HG03439 (cell line): ENCODE measurements at regions not wholly inside any gene's neighbourhood (a gene's known extent, or its start where the extent isn't known, plus 50 kb on each side); places are given as distances from the start of the nearest gene placed in this dataset.

Source experiments
- ATAC-seq: cut with Tn5 transposase; IDR thresholded peaks from one replicate; pipeline ENCODE4 v1.9.1; 2021; ENCODE audit warnings: mild to moderate bottlenecking, moderate library complexity; ENCODE audit not compliant: unreplicated experiment

DNA sequence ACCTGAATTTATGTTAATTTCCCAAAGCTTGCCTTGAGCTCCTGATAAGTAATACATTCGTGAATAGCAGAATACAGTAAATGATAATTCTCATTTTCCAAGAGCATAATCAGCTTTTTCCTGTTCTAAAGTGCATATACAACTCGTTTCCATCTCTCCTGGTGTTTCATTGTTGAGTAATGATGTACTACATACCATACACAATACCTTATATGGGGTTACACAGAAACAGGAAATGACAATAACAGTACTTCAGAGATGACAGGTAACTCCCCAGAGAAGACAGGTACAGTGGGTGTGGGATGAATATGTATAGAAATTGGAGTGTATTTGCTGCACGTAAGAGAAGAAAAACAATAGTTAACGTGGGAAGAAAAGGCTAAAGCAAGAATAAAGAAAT is 287.1 kb downstream of the TENT4A start:
- ATAC-seq: no peak

DNA sequence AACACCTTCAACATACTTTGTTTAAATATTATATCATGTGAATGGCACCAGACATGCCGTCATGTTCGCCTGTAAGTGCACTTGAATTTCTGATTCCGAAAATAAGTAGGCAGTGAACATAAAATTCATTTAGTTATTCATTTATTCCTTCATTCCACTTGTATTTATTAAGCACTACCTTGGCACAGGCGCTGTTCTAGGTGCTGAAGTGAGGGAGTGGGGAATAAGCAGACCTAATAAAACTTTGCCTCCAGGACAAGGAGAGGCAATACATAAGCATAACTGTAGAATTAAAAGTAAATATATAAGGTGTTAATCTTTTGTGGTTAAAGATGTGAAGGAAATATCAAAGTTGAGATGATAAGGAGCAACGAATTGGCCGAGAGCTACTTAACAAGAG is 297.4 kb downstream of the TENT4A start:
- ATAC-seq: no peak

DNA sequence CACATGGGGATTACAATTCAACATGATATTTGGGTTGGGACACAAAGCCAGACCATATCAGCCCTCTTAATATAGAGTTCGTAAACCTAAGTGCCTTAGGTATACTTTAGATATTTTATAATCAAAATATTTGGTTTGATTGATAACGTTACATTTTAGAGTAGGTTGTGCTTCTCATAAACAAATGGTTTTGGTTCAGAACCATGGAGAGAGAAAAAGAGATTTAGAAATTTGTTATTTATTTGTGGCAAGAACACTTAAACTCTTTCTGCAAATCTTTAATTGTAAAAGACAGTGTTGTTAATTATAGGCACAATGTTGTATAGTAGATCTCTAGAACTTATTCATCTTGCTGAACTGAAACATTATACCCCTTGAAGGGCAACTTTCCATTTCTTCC is 298.8 kb downstream of the TENT4A start:
- ATAC-seq: no peak

DNA sequence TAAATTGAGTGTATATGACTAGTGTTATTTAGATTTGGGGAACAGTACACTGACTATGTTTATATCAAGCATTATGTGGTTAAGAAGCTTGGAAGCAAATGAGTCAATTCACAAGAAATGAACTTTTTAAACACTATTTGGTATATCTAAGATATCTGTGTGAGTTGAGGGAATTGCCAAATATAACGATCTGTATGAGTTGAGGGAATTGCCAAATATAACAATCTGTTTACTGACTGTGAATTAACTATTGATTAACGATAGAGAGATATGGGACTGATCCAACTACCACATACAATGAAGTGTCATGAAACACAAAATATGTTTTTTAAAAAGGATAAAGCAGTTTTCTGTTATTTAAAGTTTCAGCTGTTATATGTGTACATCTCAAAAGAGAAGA is 301.4 kb downstream of the TENT4A start:
- ATAC-seq: no peak

DNA sequence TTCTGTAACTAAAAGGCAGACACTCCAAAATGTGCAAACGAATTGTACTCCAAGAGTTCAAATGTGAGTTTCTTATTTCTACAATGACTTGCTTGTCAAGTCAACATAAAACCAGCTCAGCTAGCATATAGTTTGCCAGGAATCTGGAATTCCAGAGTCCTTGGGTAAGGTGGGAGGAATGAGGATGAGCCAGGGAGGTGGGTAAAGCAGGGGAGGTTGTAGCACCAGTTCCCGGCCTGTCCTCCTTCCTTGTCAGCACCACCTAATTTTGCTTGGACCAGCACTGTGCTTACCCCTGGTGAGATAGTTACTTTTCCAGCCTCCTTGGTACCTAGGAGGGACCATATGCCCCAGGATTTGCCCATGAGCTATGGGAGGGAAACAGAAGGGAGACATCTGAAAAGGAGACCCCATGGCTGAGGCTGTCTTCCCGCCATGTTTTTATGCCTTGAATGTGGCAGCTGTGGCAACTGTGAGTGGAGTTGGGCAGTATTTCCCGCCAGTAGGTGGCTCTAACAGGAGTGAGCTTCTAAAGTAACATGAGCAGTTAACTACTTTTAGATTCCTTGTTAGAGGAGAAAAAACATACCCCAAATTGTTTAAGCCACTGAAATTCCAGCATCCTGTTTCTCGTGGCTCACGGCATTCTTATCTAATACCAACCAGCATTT is 302.5 kb downstream of the TENT4A start:
- no peak for ATAC-seq

DNA sequence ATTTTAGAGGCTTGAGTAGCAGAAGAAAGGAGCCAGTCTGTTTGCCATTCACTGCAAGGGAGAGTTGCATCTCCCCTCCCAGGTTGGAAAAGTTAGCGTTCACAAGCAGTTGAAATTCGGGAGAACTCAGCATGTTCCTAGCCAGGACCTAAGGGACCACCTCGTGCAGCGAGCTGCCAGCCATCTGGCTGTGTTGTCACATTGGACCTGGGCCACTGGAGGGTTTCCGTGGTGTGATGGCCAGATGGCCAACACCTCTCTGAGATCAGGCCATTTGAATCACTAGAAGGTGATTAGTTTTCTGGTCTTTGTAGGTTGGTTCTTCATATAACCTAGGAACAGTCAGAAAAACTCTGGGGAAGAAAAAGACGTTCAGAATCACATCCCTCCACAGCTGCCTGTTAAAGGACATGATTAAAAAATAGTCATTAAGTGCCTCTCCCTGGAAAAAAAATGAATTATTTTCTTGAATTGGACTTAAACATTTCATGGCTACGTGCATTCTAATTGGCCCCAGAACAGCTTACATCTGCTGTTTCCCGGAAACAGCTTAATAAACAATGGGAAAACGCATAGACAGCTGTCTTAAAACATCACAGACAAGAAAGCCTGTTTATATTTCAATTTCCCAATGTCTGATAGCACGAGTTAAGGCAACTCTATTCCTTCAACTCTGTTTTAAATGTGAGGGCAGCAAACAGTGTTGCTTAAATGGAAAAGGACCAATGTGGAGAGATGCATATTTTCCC is 303.9 kb downstream of the TENT4A start:
- ATAC-seq: no peak

DNA sequence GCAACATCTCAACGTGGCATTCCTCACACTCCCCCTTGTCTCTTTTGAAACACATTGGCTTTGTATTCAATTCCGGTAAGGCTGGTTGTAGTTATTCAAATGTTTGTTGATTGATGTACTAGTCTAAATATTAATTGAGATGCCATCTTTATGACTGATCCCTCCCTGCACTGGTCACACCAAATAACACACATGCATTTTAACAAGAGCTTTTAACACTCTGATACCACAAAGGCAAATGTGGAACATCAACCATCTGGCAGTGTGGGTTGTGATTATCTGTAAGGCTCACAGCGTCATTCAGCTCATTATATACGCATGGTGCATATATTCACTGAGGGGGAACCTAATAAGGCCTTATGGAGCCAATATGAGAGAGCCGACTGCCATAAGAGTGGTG is 305.0 kb downstream of the TENT4A start:
- no peak for ATAC-seq

DNA sequence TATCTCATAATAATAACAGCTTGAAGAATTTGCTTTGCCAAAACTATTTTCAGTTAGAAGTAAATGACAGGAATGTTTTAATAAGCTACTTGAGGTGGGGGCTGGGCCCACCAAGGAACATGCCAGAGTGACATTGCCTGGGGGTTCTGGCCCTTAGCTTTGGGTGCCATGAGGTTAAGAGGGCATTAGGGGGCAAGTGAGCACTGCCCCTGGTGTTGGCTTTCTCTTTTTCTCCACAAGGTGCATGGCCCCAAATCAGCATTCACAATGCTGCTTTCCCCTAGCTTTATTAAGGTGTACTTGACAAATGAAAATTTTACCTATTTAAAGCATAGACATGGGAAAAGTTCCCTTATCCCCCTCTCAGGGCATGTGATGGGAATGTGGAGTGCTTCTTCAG is 305.4 kb downstream of the TENT4A start:
- ATAC-seq: no peak

DNA sequence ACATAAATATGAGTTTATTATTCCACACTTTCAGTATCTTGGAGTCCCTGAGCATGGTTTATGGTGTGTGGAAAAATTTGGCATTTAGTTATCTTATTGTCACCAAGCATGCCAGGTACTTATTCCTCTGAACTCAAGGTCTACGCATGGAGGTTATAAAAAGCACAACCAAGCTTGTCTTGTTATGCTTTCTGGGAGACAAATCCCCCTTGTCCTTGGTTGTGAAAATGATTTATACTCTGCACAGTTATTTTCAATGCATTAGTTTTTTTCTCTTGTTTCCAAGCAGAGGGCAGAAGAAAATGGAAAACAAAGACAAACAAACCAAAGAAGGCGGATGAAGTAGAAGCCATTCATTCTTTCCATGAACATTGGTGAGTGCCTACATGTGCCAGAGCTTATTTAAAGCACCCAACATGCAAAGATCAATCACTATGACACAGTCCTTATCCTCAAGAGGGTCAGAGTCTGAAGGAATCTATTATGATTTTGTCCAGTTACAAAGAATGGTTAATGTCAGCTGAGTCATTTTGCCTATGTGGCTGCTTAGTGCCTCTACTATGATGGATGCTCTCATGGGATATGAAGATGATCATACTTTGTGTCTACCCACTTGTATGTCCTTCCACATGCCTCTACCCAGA is 323.1 kb downstream of the TENT4A start:
- no peak for ATAC-seq

DNA sequence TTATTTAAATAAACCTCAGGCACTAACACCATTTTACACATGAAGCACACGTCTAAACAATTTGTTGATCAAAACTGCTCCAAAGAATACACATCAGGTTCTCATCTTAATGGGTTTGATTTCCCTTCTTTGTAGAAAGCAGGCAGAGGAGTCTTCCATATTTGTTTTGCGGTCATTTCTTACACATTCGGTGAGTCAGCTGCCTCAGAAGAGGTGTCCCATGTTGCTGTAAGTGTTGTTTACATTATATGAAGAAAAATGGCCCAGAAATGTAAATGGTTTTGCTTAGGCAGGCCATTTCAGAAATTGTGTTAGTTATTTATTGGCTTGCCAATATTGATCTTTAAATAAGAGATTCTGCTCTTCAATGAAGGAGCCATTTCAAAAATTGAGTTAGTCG is 325.8 kb downstream of the TENT4A start:
- no peak for ATAC-seq

DNA sequence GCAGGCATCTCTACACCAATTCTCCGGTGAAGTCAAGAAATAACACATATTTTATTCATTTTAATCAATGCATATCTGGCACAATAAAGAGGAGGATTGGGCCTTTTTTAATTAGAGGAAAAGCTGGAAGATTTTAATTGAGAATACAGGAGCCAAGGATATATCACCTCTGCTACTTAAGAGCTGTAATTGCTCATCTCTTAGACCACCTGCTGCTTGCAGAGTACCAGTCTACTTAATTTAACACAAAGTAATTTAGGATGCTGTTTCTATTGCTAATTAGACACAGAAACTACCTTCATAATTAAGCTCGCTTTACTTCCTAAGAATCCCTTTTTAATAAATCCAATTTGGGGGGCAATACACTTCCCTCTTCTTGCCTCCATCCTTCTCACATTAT is 326.9 kb downstream of the TENT4A start:
- ATAC-seq: no peak

DNA sequence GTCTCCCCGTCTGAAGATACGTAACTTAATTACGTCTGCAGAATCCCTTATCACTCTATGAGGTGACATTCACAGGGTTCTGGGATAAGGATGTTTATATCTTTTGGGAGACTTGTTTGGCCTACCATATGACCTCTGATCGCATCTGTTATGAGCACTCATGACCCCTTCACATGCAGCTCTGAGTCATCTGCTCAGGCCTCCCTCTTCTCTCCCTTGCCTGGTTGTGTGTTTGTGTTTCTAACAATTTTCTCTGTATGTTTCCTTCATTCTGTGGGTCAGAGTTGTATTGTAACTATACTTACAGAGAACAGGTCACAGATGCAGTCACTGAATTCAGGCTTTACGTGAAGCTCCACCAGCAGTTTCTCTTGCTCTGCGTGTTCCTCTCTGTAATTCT is 330.6 kb downstream of the TENT4A start:
- ATAC-seq: no peak

DNA sequence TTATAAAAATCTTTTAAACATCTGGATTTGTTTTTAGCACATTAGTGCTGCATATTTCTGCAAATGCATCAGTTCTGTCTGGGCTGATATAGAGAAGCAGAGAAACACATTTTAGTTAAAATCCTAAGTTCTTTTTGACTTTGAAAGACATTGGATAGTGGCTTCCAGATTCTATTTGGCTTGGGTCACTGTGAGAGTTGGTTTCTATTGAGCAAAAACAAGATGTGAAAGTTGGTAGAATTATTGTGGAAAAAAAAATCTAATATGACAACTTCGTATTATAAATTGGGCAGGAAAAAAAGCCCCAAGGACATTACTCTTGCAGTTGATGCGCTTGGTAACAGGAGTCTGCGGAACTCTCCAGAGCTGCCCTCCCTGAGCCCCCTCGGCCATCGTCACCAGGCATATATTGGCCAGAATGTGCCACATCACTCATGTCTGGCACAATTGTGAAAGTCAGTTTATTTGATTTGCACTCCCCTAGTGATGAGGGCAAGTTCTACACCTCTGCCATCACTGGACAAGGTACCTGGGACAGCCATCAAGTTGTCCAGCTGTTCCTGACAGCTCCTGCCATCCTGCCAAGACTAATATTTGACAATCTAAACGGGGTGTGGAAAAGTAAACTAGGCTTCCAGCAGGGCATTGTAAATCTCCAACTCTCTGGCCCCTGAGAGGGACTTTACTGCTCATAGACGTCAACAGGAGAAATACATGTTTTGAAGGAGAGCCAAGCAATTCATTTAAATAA is 334.5 kb downstream of the TENT4A start:
- ATAC-seq: no peak

DNA sequence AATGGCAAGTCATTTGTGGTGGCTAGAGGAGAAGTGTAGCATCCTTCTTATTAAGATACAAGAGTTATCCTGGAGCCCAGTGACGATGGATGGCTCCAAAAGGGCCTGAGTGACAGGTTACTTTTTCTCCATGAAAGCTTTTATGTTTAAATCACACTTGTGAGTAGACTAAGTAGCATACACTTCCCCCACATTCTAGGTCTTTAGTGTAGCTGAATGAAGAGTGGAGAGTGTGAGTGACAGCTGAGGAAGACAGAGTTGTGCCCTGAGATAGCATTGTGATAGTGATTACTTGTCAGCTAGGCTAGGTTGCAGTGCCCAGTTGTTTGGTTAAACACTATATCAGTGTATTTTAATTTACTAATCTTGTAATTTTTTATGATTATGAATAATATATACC is 337.8 kb downstream of the TENT4A start:
- ATAC-seq: no peak

DNA sequence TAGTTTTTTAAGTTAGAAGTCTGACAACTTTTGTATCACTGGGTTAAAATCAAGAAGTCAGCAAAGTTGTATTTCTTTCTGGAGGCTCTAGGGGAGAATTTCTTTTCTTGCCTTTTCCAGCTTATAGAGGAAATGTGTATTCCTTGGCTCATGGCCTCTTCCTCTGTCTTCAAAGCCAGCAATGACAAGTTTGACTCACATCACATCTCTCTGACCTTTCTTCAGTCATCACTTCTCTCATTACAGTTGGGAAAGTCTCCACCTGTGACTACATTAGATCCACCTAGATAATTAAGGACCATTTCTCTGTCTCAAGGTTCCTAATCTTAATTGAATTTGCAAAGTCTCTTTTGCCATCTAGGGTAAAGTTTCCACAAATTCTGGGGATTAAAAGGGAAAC is 339.9 kb downstream of the TENT4A start:
- ATAC-seq: no peak

DNA sequence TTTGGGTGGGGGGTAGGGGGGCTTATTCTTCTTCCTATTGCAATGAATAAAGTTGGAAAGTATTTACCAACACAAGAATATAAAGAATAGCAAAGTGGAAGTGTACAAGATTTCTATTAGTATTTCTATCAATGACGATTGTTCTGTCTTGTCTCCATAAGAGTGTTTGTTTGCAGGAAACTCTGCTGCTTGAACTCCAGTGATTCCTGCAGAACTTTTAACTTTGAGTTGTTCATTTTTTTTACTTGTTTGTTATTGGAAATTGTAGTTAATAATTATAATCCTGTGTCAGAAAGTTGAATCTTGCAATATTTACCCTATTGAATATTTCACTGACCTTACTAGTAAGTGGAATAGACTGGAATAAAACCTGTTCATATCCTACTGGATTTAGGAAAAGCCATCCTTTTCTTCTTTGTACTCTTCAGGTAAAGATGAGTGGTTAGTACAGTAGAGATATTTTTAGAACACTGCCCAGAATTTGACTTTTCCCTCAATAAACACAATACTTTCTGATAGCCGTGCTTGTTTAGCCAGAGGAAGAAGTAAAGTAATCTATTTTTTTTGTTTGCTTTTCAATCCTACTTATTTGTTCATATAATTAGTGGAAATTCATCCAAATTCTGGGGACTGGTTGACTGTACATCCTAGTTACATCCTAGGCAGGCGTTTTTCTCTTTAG is 340.4 kb downstream of the TENT4A start:
- ATAC-seq: no peak

DNA sequence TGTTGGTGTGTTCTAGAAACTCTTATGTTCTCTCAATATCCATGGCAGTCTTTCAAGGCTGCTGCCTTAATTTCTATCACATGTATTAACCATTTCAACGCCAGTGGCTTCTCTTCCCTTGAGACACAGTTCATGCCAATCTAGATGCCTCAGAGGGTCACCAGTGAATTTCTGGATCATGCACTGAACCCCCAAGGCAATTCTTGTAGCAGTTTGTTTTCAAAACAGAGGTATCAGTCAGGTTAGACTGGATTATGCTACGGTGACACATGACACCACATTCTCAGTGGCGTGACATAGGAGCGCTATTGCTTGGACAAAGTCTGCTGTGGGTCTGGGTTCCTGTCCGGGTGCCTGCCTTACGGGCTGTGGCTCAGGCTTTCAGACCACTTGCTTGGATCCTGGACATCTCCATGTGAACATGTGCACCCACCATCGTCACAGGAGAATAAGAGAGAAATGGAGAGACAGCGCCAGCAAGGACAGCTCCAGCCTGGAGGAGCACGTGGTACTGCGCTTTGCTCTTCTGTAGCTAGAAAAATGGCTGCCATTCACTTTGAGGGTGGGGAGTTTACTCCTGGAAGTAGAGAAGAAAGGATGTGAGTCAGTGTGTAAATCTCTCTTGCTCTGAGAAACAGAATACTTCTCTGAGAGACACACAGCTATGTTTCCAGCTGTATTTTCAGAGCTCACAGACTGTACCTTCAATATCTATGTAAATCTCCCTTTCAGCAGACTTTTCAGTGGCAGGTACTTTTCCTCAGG is 329.3 kb upstream of the ADCY2 start:
- ATAC-seq: no peak

DNA sequence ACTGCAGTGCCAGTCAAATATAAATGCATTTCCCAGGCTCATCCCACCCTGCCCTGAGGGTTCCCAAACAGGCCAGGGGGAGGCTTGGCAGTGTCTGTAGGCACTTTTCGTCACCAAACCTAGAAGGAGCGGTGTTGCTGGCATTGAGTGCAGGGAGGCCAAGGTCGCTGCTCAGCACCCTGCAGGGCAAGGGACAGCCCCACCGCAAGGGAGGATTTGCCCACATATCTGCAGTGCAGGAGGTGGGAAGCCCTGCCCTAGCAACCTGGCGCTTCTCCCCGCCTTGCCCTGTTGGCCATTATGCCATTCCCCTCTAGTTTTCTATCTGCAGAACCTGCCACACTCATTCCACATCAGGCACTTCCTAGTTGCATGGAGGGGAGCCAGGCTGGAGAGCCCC is 327.8 kb upstream of the ADCY2 start:
- no peak for ATAC-seq

DNA sequence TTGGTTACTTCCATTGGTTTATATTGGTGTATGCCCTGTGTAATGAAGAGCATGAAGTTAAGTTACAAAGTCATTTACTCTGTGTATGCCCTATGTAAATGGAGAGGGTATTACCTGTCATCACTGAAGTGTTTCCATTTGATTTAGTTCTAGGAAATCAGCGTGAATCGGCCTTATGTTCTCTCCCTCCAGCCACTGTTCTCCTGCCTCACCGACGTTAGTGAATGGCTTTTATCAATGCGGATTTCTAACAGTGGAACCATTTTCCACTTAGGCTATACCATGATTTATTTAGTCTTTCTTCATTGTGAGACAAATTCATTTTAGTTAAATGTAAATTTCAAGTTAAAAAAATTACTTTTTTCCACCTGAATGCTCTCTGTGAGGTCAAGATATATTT is 327.0 kb upstream of the ADCY2 start:
- ATAC-seq: no peak

DNA sequence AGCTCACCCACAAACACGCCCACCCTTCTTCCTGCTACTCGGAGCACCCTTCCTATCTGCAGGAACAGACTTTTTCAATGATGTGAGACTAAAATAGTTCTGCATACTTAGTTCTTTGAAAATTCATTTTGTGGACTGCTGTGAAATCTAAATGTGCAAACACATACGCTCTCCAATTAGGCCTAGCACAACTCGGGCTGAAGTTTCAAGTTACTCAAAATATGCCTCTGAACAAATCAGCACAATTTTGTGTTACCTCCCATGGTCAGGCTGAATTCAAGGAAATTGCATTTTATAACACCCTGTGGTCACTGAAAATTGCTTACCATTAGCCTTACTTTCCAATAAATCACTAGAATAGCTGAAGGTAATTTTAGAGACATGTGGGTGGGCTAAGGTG is 323.8 kb upstream of the ADCY2 start:
- ATAC-seq: no peak
